ENCODE measurements at regions not wholly inside any gene's neighbourhood (a gene's known extent, or its start where the extent isn't known, plus 50 kb on each side); places are given as distances from the start of the nearest gene placed in this dataset.

GRCh38 chr7:12456506-12456905 lies 52.8 kb upstream of the VWDE start:
- H3K36me3 Mint-ChIP-seq = no peaks in the 10 kb centered on the region
- peaks cover 8% of the 10 kb centered on the region for H3K27me3 Mint-ChIP-seq
- H3K9me3 Mint-ChIP-seq = no peaks in the 10 kb centered on the region
- no peak overlapping the region for H3K27ac Mint-ChIP-seq
- no peak overlapping the region for H3K4me3 Mint-ChIP-seq
- no peaks in the 10 kb centered on the region for H3K4me1 Mint-ChIP-seq

GRCh38 chr7:12458520-12459131 lies 55.0 kb upstream of the VWDE start:
- no peaks in the 10 kb centered on the region for H3K4me1 Mint-ChIP-seq
- no peak overlapping the region for H3K4me3 Mint-ChIP-seq
- H3K9me3 Mint-ChIP-seq = no peaks in the 10 kb centered on the region
- H3K27me3 Mint-ChIP-seq = peaks cover 8% of the 10 kb centered on the region
- no peaks in the 10 kb centered on the region for H3K36me3 Mint-ChIP-seq
- no peak overlapping the region for H3K27ac Mint-ChIP-seq

GRCh38 chr7:12467837-12468236 lies 64.2 kb upstream of the VWDE start:
- Mint-ChIP-seq H3K27ac (no peak overlapping the region), H3K4me1 (no peaks in the 10 kb centered on the region), H3K27me3 (peaks cover 2% of the 10 kb centered on the region), H3K9me3 (no peaks in the 10 kb centered on the region), H3K4me3 (no peak overlapping the region), H3K36me3 (no peaks in the 10 kb centered on the region)

GRCh38 chr7:12469568-12469967 lies 65.9 kb upstream of the VWDE start:
- Mint-ChIP-seq H3K4me1 (no peaks in the 10 kb centered on the region), H3K4me3 (no peak overlapping the region), H3K27ac (no peak overlapping the region), H3K9me3 (no peaks in the 10 kb centered on the region), H3K36me3 (no peaks in the 10 kb centered on the region), H3K27me3 (peaks cover 2% of the 10 kb centered on the region)

GRCh38 chr7:12470930-12471329 lies 67.3 kb upstream of the VWDE start:
- Mint-ChIP-seq H3K36me3 (no peaks in the 10 kb centered on the region), H3K27ac (no peak overlapping the region), H3K4me3 (no peak overlapping the region), H3K4me1 (no peaks in the 10 kb centered on the region), H3K27me3 (no peaks in the 10 kb centered on the region), H3K9me3 (no peaks in the 10 kb centered on the region)

GRCh38 chr7:12474035-12474434 lies 70.4 kb upstream of the VWDE start:
- Mint-ChIP-seq H3K36me3 (no peaks in the 10 kb centered on the region), H3K27me3 (no peaks in the 10 kb centered on the region), H3K27ac (peak overlapping the region; percentile 11), H3K9me3 (no peaks in the 10 kb centered on the region), H3K4me1 (no peaks in the 10 kb centered on the region), H3K4me3 (no peak overlapping the region)

- H3K27me3 Mint-ChIP-seq = no peaks in the 10 kb centered on the region
- no peak overlapping the region for H3K27ac Mint-ChIP-seq
- H3K4me1 Mint-ChIP-seq = no peaks in the 10 kb centered on the region
- no peaks in the 10 kb centered on the region for H3K36me3 Mint-ChIP-seq
- no peak overlapping the region for H3K4me3 Mint-ChIP-seq
- no peaks in the 10 kb centered on the region for H3K9me3 Mint-ChIP-seq
Observed at GRCh38 chr7:12475362-12476063, 71.8 kb upstream of the VWDE start.

- Mint-ChIP-seq H3K9me3 (no peaks in the 10 kb centered on the region), H3K36me3 (no peaks in the 10 kb centered on the region), H3K27ac (no peak overlapping the region), H3K4me3 (no peak overlapping the region), H3K27me3 (no peaks in the 10 kb centered on the region), H3K4me1 (peaks cover 10% of the 10 kb centered on the region)
Observed at GRCh38 chr7:12477620-12478019, 74.0 kb upstream of the VWDE start.

GRCh38 chr7:12481722-12482121 lies 78.1 kb upstream of the VWDE start:
- Mint-ChIP-seq H3K9me3 (no peaks in the 10 kb centered on the region), H3K27ac (no peak overlapping the region), H3K27me3 (no peaks in the 10 kb centered on the region), H3K36me3 (no peaks in the 10 kb centered on the region), H3K4me1 (peaks cover 10% of the 10 kb centered on the region), H3K4me3 (peak overlapping the region; percentile 11)

- H3K9me3 Mint-ChIP-seq = no peaks in the 10 kb centered on the region
- H3K4me3 Mint-ChIP-seq = no peak overlapping the region
- H3K4me1 Mint-ChIP-seq = peaks cover 10% of the 10 kb centered on the region
- no peak overlapping the region for H3K27ac Mint-ChIP-seq
- peaks cover 3% of the 10 kb centered on the region for H3K27me3 Mint-ChIP-seq
- no peaks in the 10 kb centered on the region for H3K36me3 Mint-ChIP-seq
Observed at GRCh38 chr7:12485845-12486244, 82.2 kb upstream of the VWDE start.

- H3K36me3 Mint-ChIP-seq = no peaks in the 10 kb centered on the region
- H3K4me3 Mint-ChIP-seq = no peak overlapping the region
- H3K4me1 Mint-ChIP-seq = no peaks in the 10 kb centered on the region
- H3K9me3 Mint-ChIP-seq = no peaks in the 10 kb centered on the region
- no peak overlapping the region for H3K27ac Mint-ChIP-seq
- peaks cover 3% of the 10 kb centered on the region for H3K27me3 Mint-ChIP-seq
Observed at GRCh38 chr7:12488341-12488740, 82.2 kb upstream of the SCIN start.

- Mint-ChIP-seq H3K27me3 (peaks cover 3% of the 10 kb centered on the region), H3K4me1 (no peaks in the 10 kb centered on the region), H3K9me3 (no peaks in the 10 kb centered on the region), H3K4me3 (no peak overlapping the region), H3K27ac (no peak overlapping the region), H3K36me3 (no peaks in the 10 kb centered on the region)
Observed at GRCh38 chr7:12490107-12490688, 80.3 kb upstream of the SCIN start.

- no peaks in the 10 kb centered on the region for H3K4me1 Mint-ChIP-seq
- no peak overlapping the region for H3K4me3 Mint-ChIP-seq
Observed at GRCh38 chr7:12490940-12491339, 79.6 kb upstream of the SCIN start.

GRCh38 chr7:12491526-12491925 lies 79.0 kb upstream of the SCIN start:
- no peak overlapping the region for H3K27ac Mint-ChIP-seq
- H3K9me3 Mint-ChIP-seq = no peaks in the 10 kb centered on the region
- no peaks in the 10 kb centered on the region for H3K4me1 Mint-ChIP-seq
- H3K36me3 Mint-ChIP-seq = no peaks in the 10 kb centered on the region
- peaks cover 4% of the 10 kb centered on the region for H3K27me3 Mint-ChIP-seq
- H3K4me3 Mint-ChIP-seq = no peak overlapping the region

More at GRCh38 chr7:12490940-12491339, 79.6 kb upstream of the SCIN start:
- H3K36me3 Mint-ChIP-seq = no peaks in the 10 kb centered on the region
- H3K27me3 Mint-ChIP-seq = peaks cover 3% of the 10 kb centered on the region
- H3K9me3 Mint-ChIP-seq = no peaks in the 10 kb centered on the region
- no peak overlapping the region for H3K27ac Mint-ChIP-seq

- H3K27ac Mint-ChIP-seq = no peak overlapping the region
- no peaks in the 10 kb centered on the region for H3K4me1 Mint-ChIP-seq
- H3K27me3 Mint-ChIP-seq = peaks cover 8% of the 10 kb centered on the region
- no peaks in the 10 kb centered on the region for H3K36me3 Mint-ChIP-seq
- H3K9me3 Mint-ChIP-seq = no peaks in the 10 kb centered on the region
- no peak overlapping the region for H3K4me3 Mint-ChIP-seq
Observed at GRCh38 chr7:12493407-12493806, 77.1 kb upstream of the SCIN start.

- Mint-ChIP-seq H3K27ac (no peak overlapping the region), H3K4me3 (no peak overlapping the region)
Observed at GRCh38 chr7:12493863-12494686, 76.4 kb upstream of the SCIN start.

More at GRCh38 chr7:12493863-12494686, 76.4 kb upstream of the SCIN start:
- Mint-ChIP-seq H3K9me3 (no peaks in the 10 kb centered on the region), H3K27me3 (peaks cover 10% of the 10 kb centered on the region), H3K4me1 (no peaks in the 10 kb centered on the region), H3K36me3 (no peaks in the 10 kb centered on the region)

Measured in activated naive CD4-positive, alpha-beta T cell treated with anti-CD3 and anti-CD28 coated beads, Interleukin-2, amount 50 U/mL, for 24 hours (primary cell).